Bronchial epithelial cell (primary cell): ENCODE measurements at regions not wholly inside any gene's neighbourhood (a gene's known extent, or its start where the extent isn't known, plus 50 kb on each side); places are given as distances from the start of the nearest gene placed in this dataset.
A peak's percentile ranks its signal among the peaks of the same experiment; 100 is the strongest.

Source experiments
- DNase-seq: peaks from one replicate; pipeline ENCODE4 v3.0.0-alpha.2; 2010; ENCODE audit warnings: low read depth
- FAIRE-seq: peaks from 2 replicates; lab custom pipeline; 2011; peaks lifted over from hg19 to GRCh38; lab: Jason Lieb, UNC
- H3K27me3 ChIP-seq: 2 replicates; pipeline ENCODE4 v1.5.1; 2011; ENCODE audit warnings: low read length; ENCODE audit not compliant: control insufficient read depth, insufficient read depth
- H3K36me3 ChIP-seq: 2 replicates; pipeline ENCODE4 v1.5.1; 2011; ENCODE audit warnings: low read length; ENCODE audit not compliant: control insufficient read depth, insufficient read depth
- H3K4me3 ChIP-seq: 2 replicates; pipeline ENCODE4 v1.5.1; 2011; ENCODE audit warnings: mild to moderate bottlenecking, low read depth, low read length, control low read depth
- TF ChIP-seq, protein P1 (sequence below): IDR thresholded peaks from 2 replicates; pipeline ENCODE4 v1.5.1; 2011; ENCODE audit warnings: mild to moderate bottlenecking, moderate library complexity, low read length, control low read depth, inconsistent platforms; ENCODE audit not compliant: insufficient read depth, severe bottlenecking

- H3K27me3 ChIP-seq: no peaks in the 10 kb centered on the region
- TF ChIP-seq, protein P1, sequence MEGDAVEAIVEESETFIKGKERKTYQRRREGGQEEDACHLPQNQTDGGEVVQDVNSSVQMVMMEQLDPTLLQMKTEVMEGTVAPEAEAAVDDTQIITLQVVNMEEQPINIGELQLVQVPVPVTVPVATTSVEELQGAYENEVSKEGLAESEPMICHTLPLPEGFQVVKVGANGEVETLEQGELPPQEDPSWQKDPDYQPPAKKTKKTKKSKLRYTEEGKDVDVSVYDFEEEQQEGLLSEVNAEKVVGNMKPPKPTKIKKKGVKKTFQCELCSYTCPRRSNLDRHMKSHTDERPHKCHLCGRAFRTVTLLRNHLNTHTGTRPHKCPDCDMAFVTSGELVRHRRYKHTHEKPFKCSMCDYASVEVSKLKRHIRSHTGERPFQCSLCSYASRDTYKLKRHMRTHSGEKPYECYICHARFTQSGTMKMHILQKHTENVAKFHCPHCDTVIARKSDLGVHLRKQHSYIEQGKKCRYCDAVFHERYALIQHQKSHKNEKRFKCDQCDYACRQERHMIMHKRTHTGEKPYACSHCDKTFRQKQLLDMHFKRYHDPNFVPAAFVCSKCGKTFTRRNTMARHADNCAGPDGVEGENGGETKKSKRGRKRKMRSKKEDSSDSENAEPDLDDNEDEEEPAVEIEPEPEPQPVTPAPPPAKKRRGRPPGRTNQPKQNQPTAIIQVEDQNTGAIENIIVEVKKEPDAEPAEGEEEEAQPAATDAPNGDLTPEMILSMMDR: no peak
- DNase-seq (no peak), FAIRE-seq (no peak)
- H3K36me3 ChIP-seq: no peaks in the 10 kb centered on the region
- no peak overlapping the region for H3K4me3 ChIP-seq
Measured at GRCh38 chrX:43087830-43088229, 309.9 kb upstream of the PPP1R2C start.

- no peaks in the 10 kb centered on the region for H3K27me3 ChIP-seq
- TF ChIP-seq, protein P1: no peak
- no peaks in the 10 kb centered on the region for H3K36me3 ChIP-seq
- no peak overlapping the region for H3K4me3 ChIP-seq
- DNase-seq (no peak), FAIRE-seq (no peak)
Measured at GRCh38 chrX:43096830-43097229, 318.9 kb upstream of the PPP1R2C start.

- H3K27me3 ChIP-seq: no peaks in the 10 kb centered on the region
- no peaks in the 10 kb centered on the region for H3K36me3 ChIP-seq
- DNase-seq: no peak
- TF ChIP-seq, protein P1: no peak
- no peak overlapping the region for H3K4me3 ChIP-seq
- FAIRE-seq: no peak
Measured at GRCh38 chrX:43106009-43106408, 328.0 kb upstream of the PPP1R2C start.

DNA sequence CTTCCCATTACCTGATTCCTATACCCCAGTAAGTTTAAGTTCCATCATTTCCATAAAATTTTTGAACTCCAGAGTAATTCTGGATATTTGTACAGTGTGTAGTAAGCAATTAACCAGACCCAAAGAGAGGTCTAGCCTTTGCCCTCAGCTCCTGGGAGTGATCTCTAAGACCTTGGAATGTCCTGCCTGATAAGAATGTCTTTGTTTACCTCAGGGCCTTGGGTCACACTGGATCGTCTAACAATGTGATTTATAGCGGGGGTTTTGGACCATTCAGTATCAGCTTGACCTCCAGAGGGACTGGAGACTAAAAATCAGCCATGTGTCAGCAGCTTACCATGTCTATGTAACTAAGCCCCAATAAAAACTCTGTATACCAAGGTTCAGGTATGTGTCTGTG lies 330.9 kb upstream of the PPP1R2C start:
- TF ChIP-seq, protein P1: no peak
- H3K4me3 ChIP-seq: no peak overlapping the region
- no peaks in the 10 kb centered on the region for H3K36me3 ChIP-seq
- H3K27me3 ChIP-seq: no peaks in the 10 kb centered on the region
- no peak for DNase-seq
- FAIRE-seq: no peak

GRCh38 chrX:43121637-43122036 lies 343.7 kb upstream of the PPP1R2C start:
- peak; percentile 11 for DNase-seq
- FAIRE-seq: no peak

DNA sequence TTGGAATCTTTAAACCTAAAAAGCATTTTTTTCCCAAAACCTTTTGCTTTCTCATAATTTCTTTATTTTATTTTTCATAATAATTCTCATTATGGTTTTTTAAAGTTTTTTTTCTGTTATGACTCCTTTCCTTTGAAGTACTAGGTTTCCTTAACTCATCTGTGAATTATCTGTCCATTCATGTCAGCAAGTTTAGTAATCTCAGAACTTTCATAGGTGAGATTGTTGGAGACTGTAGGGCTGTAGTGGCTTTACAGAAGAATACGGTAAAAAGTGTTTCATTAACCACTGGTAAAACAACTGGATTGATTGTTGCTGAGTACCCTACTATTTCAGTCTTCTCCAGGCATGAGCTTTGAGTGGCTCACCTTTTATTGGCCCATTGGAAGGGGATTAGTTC lies 361.7 kb upstream of the PPP1R2C start:
- no peak for FAIRE-seq
- no peak overlapping the region for H3K4me3 ChIP-seq
- TF ChIP-seq, protein P1: no peak
- no peak for DNase-seq
- H3K27me3 ChIP-seq: no peaks in the 10 kb centered on the region
- H3K36me3 ChIP-seq: no peaks in the 10 kb centered on the region

More at GRCh38 chrX:43121637-43122036, 343.7 kb upstream of the PPP1R2C start:
- H3K4me3 ChIP-seq: no peak overlapping the region
- TF ChIP-seq, protein P1: peak; percentile 15
- no peaks in the 10 kb centered on the region for H3K36me3 ChIP-seq
- no peaks in the 10 kb centered on the region for H3K27me3 ChIP-seq
